ENCODE measurements at regions not wholly inside any gene's neighbourhood (a gene's known extent, or its start where the extent isn't known, plus 50 kb on each side); places are given as distances from the start of the nearest gene placed in this dataset.

DNA sequence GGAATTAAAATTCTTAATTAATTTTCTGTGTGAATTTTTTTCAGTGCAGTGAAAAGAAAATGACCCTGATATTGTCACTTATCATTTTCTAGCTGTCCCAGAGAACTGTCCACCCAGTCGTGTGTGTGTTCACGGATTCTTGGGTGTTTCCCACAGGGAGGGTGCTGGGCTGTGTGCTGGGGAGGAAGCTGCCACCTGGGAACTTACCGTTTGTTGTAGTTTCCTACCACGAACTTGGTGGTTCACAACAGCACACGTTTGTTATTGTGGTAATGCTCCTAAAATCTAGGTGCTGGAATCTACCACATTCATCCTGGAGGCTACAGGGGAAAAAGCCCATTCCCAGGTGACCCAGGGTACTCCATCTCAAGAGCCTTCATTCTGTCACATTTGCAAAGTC lies 276.1 kb downstream of the GLRX3 start:
- Histone ChIP-seq H3K4me1 (ENCODE audit: insufficient read depth, low read length, poor library complexity, severe bottlenecking) (no peaks in the 10 kb centered on the region), H3K4me2 (ENCODE audit: low read depth, low read length, poor library complexity, severe bottlenecking) (no peak overlapping the region), H3K9me3 (ENCODE audit: insufficient read depth, low read depth, low read length) (peaks cover 10% of the 10 kb centered on the region; the same call in 1 of the 2 replicates), H3K4me3 (ENCODE audit: low read length, poor library complexity, severe bottlenecking) (no peak overlapping the region), H2AFZ (ENCODE audit: low read length) (no peak overlapping the region), H3K9ac (ENCODE audit: low read depth, low read length, poor library complexity, severe bottlenecking) (no peak overlapping the region), H3F3A (ENCODE audit: low read depth) (no peaks in the 10 kb centered on the region), H4K20me1 (ENCODE audit: insufficient read depth, low read length, poor library complexity, severe bottlenecking) (no peaks in the 10 kb centered on the region), H3K79me2 (ENCODE audit: insufficient read depth, low read length) (no peaks in the 10 kb centered on the region), H3K9me2 (replicated peaks; ENCODE audit: low read depth, low read length) (no peaks in the 10 kb centered on the region), H3K36me3 (ENCODE audit: insufficient read depth, low read length) (no peaks in the 10 kb centered on the region), H3K27me3 (ENCODE audit: insufficient read depth, low read length, poor library complexity, severe bottlenecking) (no peaks in the 10 kb centered on the region)
- TF ChIP-seq, protein P1, sequence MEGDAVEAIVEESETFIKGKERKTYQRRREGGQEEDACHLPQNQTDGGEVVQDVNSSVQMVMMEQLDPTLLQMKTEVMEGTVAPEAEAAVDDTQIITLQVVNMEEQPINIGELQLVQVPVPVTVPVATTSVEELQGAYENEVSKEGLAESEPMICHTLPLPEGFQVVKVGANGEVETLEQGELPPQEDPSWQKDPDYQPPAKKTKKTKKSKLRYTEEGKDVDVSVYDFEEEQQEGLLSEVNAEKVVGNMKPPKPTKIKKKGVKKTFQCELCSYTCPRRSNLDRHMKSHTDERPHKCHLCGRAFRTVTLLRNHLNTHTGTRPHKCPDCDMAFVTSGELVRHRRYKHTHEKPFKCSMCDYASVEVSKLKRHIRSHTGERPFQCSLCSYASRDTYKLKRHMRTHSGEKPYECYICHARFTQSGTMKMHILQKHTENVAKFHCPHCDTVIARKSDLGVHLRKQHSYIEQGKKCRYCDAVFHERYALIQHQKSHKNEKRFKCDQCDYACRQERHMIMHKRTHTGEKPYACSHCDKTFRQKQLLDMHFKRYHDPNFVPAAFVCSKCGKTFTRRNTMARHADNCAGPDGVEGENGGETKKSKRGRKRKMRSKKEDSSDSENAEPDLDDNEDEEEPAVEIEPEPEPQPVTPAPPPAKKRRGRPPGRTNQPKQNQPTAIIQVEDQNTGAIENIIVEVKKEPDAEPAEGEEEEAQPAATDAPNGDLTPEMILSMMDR (conservative IDR thresholded peaks at IDR 0.05; ENCODE audit: low read length), result no peak
- no peak for TF ChIP-seq EZH2phosphoT487 (IDR thresholded peaks at IDR 0.05; ENCODE audit: borderline replicate concordance)

- Histone ChIP-seq H3K4me2 (ENCODE audit: low read depth, low read length, poor library complexity, severe bottlenecking) (no peak overlapping the region), H3K9me2 (replicated peaks; ENCODE audit: low read depth, low read length) (no peaks in the 10 kb centered on the region), H3K79me2 (ENCODE audit: insufficient read depth, low read length) (no peaks in the 10 kb centered on the region), H2AFZ (ENCODE audit: low read length) (no peak overlapping the region), H3K4me1 (ENCODE audit: insufficient read depth, low read length, poor library complexity, severe bottlenecking) (no peaks in the 10 kb centered on the region), H3K36me3 (ENCODE audit: insufficient read depth, low read length) (no peaks in the 10 kb centered on the region), H3K9ac (ENCODE audit: low read depth, low read length, poor library complexity, severe bottlenecking) (no peak overlapping the region), H3K9me3 (ENCODE audit: insufficient read depth, low read depth, low read length) (peaks cover 5% of the 10 kb centered on the region; the same call in 1 of the 2 replicates), H3K27me3 (ENCODE audit: insufficient read depth, low read length, poor library complexity, severe bottlenecking) (no peaks in the 10 kb centered on the region), H4K20me1 (ENCODE audit: insufficient read depth, low read length, poor library complexity, severe bottlenecking) (no peaks in the 10 kb centered on the region), H3F3A (ENCODE audit: low read depth) (no peaks in the 10 kb centered on the region), H3K4me3 (ENCODE audit: low read length, poor library complexity, severe bottlenecking) (no peak overlapping the region)
- TF ChIP-seq EZH2phosphoT487 (IDR thresholded peaks at IDR 0.05; ENCODE audit: borderline replicate concordance), result no peak
- TF ChIP-seq, protein P1 (conservative IDR thresholded peaks at IDR 0.05; ENCODE audit: low read length), result no peak
Observed at GRCh38 chr10:130416334-130417150, 280.4 kb downstream of the GLRX3 start.

GRCh38 chr10:130418731-130419130 lies 282.5 kb downstream of the GLRX3 start:
- Histone ChIP-seq H3K4me1 (ENCODE audit: insufficient read depth, low read length, poor library complexity, severe bottlenecking) (no peaks in the 10 kb centered on the region), H3K9me3 (ENCODE audit: insufficient read depth, low read depth, low read length) (peaks cover 10% of the 10 kb centered on the region; the same call in 1 of the 2 replicates), H3K4me3 (ENCODE audit: low read length, poor library complexity, severe bottlenecking) (no peak overlapping the region), H3K9ac (ENCODE audit: low read depth, low read length, poor library complexity, severe bottlenecking) (no peak overlapping the region), H3F3A (ENCODE audit: low read depth) (no peaks in the 10 kb centered on the region), H3K4me2 (ENCODE audit: low read depth, low read length, poor library complexity, severe bottlenecking) (no peak overlapping the region), H3K27me3 (ENCODE audit: insufficient read depth, low read length, poor library complexity, severe bottlenecking) (no peaks in the 10 kb centered on the region), H3K36me3 (ENCODE audit: insufficient read depth, low read length) (no peaks in the 10 kb centered on the region), H4K20me1 (ENCODE audit: insufficient read depth, low read length, poor library complexity, severe bottlenecking) (no peaks in the 10 kb centered on the region), H3K79me2 (ENCODE audit: insufficient read depth, low read length) (no peaks in the 10 kb centered on the region), H3K9me2 (replicated peaks; ENCODE audit: low read depth, low read length) (no peaks in the 10 kb centered on the region), H2AFZ (ENCODE audit: low read length) (no peak overlapping the region)
- TF ChIP-seq EZH2phosphoT487 (IDR thresholded peaks at IDR 0.05; ENCODE audit: borderline replicate concordance), result no peak
- TF ChIP-seq, protein P1 (conservative IDR thresholded peaks at IDR 0.05; ENCODE audit: low read length), result no peak
